ENCODE measurements at regions not wholly inside any gene's neighbourhood (a gene's known extent, or its start where the extent isn't known, plus 50 kb on each side); places are given as distances from the start of the nearest gene placed in this dataset.
A peak's percentile ranks its signal among the peaks of the same experiment; 100 is the strongest.
"Not testable (repeated sequence)": the region's sequence is repeated elsewhere in the genome, so short reads cannot be mapped to it uniquely, and the experiment has no call there.

DNA sequence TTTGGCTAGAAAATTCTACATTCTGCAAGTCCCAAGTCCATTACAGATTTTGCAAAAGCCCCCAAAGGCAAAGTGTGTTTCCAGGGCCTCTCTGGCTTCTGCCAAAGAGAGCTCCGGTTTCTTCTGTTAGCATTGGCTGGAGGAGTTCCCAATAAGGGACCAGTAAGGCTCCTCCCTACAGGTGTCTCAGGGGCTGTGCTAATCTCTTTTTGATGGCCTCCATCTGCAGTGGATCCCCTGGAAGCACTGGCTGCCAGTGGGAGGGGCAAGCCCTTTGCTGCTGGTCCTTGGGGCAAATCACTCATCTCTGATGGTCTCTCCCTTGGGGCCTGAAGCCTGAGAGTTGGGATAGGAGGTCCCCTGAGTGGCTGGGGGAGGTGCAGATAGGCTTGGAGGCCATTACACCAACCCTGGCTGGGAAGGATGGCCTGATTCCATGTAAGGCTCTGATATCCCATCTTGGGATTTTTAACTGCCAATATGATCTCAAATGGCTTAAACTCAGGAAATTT, 89.1 kb upstream of the USP24 start:
- DNase-seq = peak; percentile 92

DNA sequence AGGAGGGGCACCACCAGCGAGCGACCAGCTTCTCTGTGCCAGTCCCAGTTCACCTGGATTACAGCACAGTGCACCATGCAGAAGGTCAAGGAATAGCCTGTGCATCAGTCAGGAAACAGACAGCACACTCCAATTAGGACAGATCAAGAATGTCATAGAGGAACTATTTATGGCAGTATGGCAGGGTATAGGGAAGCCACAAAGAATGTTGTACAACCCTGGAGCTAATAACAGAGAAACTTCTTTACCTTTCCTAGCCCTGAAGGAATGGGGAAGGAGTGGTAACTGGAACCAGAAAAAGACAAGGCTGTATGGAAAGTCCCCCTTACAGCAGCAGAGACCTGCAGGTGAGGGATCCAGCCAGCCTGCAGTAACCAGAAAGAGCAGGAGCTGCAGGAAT, 87.8 kb upstream of the USP24 start:
- no peak for DNase-seq

DNA sequence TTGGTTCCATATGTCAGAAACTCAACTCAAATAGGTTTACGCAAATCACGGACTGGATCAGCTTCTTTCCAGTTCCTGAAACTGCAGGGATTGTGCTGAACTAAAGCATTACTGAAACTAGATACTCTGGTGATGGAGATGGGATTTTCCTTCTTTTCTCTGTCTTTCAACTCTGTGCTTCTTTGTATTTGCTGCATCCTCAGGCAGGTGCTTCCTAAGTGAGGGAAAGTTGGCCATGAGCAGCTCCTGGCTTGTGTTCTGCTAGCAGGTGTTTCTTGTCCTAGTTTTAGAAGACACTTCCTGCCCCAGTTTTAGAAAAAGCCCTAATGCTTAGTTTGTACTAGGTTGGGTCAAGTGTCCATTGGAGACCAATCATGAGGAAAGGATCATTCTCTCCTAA, 86.7 kb upstream of the USP24 start:
- peak; percentile 69 for DNase-seq

DNA sequence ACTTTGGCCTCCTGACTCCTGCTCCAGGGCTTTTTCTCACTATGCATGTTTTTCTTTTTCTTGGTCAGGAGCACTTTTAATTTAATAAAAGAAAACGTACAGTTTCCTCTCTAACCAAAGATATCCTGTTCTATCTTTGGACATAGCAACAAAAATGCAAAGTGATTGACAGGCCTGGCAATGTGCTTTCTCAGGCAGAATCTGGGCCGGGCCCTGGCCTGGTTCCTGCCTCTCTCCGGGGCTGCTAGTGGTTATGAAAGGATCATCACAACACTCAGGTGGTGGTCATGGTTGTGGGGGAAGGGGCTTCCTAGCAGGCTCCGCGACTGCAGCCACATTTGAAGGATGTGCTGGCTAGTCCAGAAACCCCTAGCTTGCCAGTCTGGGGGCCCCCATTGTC, 85.8 kb upstream of the USP24 start:
- DNase-seq = no peak

DNA sequence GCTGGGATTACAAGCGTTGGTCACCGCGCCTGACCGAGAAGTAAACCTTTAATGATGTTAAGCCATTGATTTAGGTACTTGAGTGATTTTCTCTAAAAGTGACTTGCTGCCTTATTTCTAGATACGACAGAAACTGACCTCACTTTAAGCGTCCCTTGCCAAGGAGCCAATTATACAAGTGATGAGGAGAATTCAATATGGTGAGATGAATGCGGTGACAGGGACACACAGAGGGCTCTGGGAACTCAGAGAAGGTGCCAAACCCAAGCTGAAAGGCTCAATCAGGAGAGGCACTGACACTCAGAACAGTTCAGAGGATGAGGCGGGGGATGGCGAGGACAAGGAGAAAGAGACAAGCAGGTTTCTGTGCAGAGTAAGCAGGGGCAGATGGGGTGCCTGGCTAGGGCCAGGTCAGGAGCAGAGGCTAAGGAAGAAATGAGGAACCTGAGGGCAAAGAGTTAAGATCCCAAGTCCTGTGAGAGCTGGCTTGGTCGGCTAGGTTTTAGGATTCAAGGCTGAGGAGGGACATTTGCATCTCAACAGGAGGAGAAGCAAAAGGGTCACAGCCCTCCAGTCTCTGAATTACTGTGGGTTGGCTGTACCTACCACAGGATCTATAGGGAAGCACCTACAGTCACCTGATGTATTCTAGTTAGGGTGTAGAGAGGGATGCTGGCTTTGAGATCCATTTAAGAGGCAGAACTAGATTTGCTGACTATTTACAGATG, 83.2 kb upstream of the USP24 start:
- DNase-seq = no peak

DNA sequence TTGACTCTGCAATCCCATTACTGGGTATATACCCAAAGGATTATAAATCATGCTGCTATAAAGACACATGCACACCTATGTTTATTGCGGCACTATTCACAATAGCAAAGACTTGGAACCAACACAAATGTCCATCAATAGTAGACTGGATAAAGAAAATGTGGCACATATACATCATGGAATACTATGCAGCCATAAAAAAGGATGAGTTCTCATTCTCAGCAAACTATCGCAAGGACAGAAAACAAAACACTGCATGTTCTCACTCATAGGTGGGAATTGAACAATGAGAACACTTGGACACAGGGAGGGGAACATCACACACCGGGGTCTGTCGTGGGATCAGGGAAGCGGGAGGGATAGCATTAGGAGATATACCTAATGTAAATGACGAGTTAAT, 81.1 kb upstream of the USP24 start:
- not testable (repeated sequence) for DNase-seq

DNA sequence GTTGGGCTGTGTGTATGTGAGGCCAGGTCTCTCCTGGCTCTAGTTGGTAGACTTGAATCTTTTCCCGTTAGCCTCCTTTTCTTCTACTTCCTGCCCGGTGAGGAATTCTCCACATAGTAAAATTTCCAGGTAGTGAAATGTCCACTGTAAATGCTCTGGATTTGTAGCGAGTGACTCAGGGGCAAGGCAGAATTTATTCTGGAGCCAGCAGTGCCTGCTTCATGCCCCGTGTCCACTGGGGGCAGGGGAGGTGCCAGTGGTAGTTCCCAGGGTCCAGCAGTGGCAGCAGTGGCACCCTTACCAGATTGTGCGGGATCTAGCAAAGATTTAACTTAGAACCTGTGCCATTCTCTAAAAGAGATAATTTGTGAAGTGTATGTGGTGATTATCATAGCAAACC, 74.5 kb upstream of the USP24 start:
- DNase-seq = no peak

DNA sequence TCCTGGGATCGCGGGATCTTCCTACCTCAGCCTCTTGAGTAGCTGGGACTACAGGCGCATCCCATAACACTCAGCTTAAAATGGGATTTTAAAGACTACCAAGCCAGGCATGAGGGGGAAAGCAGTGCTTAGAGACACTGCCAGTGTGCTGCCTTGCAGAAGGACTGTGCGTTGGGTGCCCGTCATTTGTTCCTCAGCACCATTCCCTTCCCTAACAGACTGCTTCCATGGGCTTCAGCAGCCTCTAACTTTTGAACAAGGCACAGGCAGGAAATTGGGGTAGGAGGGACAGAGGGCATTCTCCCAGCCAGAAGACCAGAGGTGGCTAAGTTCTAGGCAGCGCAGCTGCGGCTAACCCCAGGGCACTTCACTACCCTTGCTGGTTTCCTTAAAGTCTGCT, 73.9 kb upstream of the USP24 start:
- no peak for DNase-seq

DNA sequence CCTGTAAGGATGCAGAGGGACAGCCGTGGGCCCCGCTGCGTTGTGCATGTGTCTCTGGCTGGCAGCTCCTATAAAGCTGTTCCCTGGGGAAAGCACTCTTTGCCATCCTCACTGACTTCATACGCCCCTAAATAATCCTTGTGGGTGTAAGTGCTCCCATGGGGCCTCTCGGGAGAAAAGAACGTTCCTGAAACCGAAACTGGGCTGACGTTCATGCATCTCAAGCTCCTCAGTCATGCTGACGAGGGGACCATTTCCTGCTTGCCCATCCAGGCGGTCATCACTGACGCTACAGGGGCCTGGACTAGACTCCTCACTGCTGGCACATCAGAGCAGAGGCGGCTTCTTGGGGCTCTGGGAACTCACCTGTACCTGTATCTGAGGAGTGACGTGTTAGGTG, 73.1 kb upstream of the USP24 start:
- DNase-seq = no peak

DNA sequence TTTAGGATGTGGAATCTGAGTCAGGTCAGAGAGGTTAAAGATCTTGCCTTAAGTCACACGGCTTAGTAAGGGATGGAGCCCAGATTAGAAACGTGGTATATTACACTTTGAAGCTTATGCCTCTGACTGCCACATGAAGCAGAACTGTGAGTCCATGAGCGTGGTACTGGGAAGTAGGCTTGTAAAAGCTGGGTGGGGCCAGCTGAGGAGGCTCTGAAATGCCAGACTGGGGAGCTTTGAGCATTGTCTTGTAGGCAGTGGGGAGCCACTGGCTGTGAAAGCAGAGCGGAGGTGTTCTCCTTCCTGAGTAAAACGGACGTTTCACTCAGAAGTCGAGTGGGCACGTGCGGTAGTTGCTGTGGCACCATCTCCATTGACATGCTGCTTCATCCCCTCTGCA, 72.6 kb upstream of the USP24 start:
- no peak for DNase-seq

DNA sequence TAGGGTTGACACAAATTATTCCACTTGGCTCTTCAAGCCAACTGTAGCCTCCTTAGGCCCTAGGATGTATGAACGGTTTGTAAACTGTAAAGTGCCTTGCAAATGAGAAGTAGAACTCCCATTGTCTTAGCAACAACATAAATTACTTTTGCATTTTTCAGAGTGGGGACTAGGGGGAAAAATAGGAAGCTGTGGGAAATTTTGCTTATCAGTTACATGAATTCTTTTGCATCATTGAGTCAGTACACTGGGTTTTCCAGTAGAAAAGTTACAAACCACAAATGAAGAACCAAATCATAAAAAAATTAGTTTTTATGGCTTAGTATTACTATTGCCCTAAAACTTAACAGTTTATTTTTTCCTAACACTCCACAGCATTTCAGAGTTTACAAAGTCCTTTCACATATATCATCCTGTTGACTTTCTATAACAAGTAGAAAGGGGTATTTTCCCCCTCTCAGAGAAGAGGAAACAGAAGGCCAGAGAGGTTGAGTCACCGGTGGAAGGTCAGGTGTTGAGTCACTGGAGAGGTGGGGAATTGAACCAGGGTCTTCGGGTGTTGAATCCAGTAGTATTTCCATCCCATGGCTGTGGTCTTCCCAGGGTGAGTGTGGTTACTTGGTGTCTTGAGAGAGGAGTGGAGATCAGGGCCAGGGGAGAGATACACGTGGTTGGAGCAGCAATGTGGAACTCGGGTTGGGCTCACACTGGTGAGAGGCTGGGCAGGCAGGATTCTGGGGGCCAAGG, 71.9 kb upstream of the USP24 start:
- DNase-seq = no peak

DNA sequence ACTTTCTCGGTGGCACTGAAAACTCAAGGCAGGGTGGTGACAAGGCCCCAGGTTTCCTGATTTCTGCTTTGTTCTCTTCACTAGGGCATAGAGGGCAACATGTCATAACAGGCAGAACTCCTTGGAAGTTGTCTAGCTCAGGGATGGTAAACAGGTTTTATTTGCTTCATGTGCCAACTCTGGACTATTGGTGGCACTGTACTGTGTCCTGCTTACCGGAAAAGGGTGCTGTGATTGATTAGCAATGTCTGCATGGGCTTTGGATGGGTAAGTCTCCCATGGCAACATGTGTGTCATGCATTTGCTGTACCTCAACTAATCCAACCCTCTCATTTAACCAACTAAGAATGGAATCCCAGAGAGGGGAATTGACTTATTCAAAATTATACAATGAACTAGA, 70.7 kb upstream of the USP24 start:
- DNase-seq = no peak

DNA sequence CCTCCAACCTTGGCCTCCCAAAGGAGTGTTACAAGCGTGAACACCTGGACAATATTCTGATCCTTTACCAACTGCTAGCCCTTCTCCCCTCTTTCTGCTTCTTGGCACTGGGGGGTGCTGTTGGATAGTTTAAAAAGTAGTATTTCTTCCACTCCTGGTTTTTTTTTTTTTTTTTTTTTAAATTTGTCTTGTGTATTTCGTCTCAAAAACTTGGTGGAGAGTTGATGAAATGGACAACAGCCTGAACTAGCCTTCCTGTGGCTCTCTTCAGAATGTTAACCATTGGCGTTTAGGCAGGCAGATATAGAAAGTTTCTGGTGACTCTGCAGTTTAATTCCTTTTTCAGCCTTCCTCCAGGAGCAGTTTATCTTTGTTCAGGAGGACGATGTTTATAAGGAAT, 69.7 kb upstream of the USP24 start:
- no peak for DNase-seq

DNA sequence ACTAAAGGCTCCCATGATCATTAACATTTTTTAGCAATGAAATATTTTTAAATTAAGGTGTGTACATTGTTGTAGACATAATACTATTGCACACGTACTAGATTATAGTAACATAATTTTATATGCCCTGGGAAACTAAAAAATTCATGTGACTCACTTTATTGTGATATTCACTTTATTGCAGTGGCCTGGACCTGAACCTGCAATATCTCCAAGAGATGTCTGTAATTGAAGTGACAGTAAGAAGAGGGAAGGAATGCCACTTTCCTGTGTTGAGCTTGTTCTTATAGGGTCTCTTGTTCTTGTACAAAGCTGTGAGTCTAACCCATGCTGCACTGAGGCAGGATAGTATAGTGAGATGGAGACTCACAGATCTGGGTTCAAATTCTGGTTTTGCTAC, 66.9 kb upstream of the USP24 start:
- no peak for DNase-seq

DNA sequence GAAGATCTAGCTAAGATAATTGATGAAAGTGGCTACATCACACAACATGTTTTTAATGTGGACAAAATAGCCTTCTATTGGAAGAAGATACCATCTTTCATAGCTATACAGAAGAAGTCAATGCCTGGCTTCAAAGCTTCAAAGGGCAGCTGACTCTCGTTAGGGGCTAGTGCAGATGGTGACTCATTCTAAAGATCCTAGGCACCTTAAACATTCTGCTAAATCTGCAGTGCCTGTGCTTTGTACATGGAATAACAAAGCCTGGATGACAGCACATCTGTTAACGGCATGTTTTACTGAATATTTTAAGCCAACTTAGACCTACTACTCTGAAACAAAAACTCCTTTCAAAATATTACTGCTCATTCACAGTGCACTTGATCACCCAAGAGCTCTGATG, 65.6 kb upstream of the USP24 start:
- no peak for DNase-seq

DNA sequence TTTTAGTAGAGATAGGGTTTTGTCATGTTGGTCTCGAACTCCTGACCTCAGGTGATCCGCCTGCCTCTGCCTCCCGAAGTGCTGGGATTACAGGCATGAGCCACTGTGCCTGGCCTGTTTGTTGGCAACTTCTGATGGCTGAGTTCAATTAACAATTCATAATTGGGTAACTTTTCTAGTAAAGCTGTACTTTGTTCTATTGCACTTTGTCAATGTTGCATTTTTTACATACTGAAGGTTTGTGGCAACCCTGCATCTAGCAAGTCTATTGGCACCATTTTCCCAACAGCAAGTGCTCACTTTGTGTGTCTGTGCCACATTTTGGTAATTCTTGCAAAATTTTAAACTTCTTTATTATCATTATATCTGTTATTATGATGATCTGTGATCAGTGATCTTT, 64.5 kb upstream of the USP24 start:
- no peak for DNase-seq

DNA sequence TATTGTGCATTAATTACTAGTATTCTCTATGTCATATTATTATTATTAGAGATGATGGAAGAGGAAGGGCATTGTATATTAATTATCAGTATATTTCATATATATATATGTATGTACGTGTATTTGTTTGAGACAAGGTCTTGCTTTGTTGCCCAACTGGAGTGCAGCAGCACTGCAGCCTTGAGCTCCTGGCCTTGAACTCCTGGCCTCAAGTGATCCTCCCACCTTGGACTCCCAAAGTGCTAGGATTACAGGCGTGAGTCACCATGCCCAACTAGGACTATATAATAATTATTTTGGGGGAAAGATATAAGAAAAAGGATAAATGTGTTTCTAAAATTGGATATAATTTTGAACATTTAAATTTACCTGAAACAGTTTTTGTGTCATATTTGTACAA, 63.2 kb upstream of the USP24 start:
- DNase-seq = no peak

DNA sequence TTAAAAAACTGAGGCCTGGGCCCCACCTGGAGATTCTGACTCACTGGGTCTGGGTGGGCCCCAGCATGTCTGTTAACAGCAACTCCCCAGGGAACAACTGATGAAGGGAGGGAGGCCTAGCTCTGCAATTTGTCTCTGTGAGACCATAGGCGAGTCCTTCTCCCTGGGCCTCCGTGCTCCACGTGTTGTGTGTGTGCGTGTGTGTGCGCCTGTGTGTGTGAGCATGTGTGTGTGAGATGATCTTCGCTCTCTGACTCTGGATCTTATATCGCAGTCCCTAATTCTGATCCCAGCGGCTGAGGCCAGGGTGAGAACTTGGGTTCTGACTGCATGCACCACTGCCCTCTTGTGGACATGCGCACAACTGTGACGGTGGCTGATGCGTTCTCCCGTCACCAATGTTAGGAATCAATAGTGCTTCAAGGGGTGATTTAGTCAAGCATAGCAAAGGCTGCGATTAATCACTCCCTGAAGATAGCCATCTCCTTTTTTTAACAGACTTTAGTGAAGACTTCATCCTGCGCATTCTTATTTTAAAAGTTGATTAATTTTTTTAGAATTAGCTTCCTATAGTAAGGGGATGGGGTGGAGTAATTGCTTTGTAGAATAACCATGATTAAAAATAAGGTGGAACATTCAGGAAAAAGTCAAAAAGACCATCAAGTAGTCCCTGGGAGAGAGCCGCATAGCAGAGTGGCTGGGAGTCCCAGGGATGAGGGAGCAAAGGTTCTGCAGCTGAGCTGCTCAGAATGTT, 62.4 kb upstream of the USP24 start:
- peak; percentile 80 for DNase-seq

DNA sequence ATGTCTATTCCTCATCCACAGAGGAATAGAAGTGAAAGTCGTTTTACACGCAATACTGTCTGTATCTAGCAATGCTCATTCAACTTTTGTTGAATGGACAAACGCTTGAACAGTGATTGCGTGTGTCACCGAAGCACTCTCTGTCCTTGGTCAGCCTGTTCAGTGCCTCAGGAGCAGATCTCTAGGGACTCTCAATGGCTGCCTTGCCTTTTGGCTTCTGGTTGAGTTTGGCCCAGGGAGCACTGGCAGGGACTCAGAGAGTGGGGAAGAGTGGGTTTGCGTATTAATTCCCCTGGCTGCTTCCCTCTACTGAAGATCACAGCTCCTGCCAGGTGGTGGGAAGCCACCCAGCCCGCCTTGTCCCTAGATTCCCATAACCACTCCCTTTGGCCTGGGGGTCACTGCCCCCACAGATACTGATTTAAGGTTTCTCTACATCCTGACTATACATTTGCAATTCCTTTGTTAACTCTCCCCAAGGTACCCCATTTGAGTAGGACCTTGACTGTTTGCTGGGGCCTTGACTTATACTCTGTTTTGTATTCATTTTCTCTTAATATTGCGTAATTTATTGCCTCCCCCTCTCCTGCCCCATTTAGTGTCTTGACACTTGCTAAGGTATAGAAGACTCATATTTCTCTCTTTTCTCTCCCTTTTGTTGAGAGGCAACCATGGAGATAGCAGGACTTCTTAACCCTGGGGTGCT, 61.7 kb upstream of the USP24 start:
- no peak for DNase-seq

DNA sequence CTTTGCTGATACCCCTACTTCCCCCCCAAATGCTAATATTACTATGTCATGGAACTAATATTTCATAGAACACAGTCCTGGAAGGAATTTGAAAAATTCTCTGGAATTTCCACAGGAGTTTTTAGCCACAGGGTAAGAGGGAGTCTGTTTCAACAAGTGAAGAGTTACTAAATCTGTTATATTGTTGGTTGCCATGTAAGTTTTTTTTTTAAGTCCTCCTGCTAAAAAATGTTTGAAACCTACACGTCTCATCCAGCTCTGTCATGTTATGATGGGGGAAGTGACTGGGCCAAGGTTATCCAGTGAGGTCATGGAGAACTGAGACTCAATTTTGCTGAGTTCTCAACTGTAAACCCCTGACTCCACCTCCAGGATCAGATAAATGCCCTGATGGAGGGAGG, 60.8 kb upstream of the USP24 start:
- DNase-seq = no peak

DNA sequence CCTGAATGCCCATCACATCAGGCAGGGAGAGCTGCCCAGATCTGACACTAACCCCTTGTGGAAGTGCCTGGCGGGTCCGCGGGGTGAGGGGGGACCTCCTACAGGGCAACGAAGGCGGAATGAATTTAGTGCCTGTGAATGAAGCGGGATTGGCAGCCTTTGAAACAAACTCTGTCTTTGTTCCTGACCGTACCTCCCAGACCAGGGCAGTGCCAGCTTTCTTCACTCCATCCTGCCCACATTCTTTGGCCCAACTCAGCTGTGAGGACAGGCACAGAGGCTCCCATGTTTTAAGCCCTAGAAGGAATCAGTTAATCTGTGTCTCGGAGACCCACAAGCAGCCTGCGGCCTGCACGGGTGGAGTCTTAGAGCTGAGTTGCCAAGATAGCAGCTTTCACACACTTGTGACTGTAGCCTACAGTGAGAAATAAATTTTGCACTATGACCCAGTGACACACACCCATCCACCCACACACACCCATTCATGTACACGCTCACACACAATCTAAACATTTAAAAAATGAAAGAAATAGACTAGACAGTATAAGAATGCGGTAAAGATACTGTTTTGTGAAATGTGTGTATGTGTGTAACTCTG, 60.1 kb upstream of the USP24 start:
- DNase-seq = peak; percentile 49

DNA sequence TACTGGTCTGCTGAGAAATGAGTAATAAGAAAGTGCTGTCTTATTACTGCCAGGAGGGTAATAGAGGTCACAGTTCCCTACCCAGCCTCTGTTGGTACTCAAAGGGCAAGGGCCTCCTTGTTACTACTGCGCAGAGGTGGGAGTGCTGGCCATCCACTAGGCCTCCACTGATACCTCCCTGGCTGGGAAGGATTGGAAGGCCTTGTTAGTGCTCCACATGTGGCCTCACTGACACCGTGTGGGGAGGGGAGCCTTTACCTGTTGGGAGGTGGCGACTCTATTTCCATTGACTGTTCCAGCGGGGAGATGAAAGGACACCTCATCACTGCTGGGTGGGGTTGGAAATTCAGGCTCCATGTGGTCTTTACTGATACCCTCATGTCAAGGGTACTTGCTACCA, 57.8 kb upstream of the USP24 start:
- DNase-seq = no peak
